DND-41 (cell line): ENCODE measurements at regions not wholly inside any gene's neighbourhood (a gene's known extent, or its start where the extent isn't known, plus 50 kb on each side); places are given as distances from the start of the nearest gene placed in this dataset.

Experiments used
- ATAC-seq: fragments of 200-7000 bp; cut with Tn5 transposase; 3 replicates; pipeline ENCODE4 v1.9.1; 2021; ENCODE audit warnings: low read depth; ENCODE audit not compliant: insufficient read depth
- DNase-seq: peaks from one replicate; pipeline ENCODE4 v3.0.0-alpha.2; 2020
- H2AFZ ChIP-seq: 2 replicates; pipeline ENCODE4 v1.6.0; 2012; ENCODE audit warnings: low read depth, low read length
- H3K27ac ChIP-seq: 2 replicates; pipeline ENCODE4 v1.5.1; 2012; ENCODE audit warnings: low read length, inconsistent platforms
- H3K27me3 ChIP-seq: fragments of 200-600 bp; sonication (generic); 2 replicates; pipeline ENCODE4 v1.6.0; 2012; ENCODE audit warnings: low read length, mild to moderate bottlenecking, inconsistent platforms; ENCODE audit not compliant: insufficient read depth, poor library complexity
- H3K36me3 ChIP-seq: 2 replicates; pipeline ENCODE4 v1.5.1; 2012; ENCODE audit warnings: low read length, inconsistent platforms; ENCODE audit not compliant: insufficient read depth
- H3K4me1 ChIP-seq: 2 replicates; pipeline ENCODE4 v1.5.1; 2012; ENCODE audit warnings: mild to moderate bottlenecking, low read length; ENCODE audit not compliant: insufficient read depth
- H3K4me2 ChIP-seq: 2 replicates; pipeline ENCODE4 v1.6.0; 2012; ENCODE audit warnings: mild to moderate bottlenecking, moderate library complexity, low read length, inconsistent platforms; ENCODE audit not compliant: insufficient read depth
- H3K4me3 ChIP-seq, 2 experiments: fragments of 200-600 bp in 1 of 2; shearing (Covaris generic) in 1 of 2; 2 replicates each; pipeline ENCODE4 v1.5.1; 2012 to 2016; ENCODE audit warnings: inconsistent platforms in 2 of 2, low read length in 2 of 2, mild to moderate bottlenecking in 2 of 2, low read depth in 1 of 2, moderate library complexity in 1 of 2
- H3K79me2 ChIP-seq: 2 replicates; pipeline ENCODE4 v1.6.0; 2012; ENCODE audit warnings: low read length, inconsistent platforms; ENCODE audit not compliant: insufficient read depth
- H3K9ac ChIP-seq: 2 replicates; pipeline ENCODE4 v1.6.0; 2012; ENCODE audit warnings: low read depth, mild to moderate bottlenecking, inconsistent platforms, low read length, moderate library complexity
- H3K9me3 ChIP-seq: 2 replicates; pipeline ENCODE4 v1.5.1; 2012; ENCODE audit warnings: low read length, moderate library complexity, mild to moderate bottlenecking, inconsistent platforms; ENCODE audit not compliant: insufficient read depth, severe bottlenecking
- H4K20me1 ChIP-seq: 2 replicates; pipeline ENCODE4 v1.6.0; 2012; ENCODE audit warnings: low read length; ENCODE audit not compliant: insufficient read depth
- CTCF ChIP-seq: IDR thresholded peaks from 2 replicates; pipeline ENCODE4 v1.5.1; 2012; ENCODE audit warnings: borderline replicate concordance, low read length, moderate library complexity, mild to moderate bottlenecking; ENCODE audit not compliant: poor library complexity, severe bottlenecking; ENCODE audit errors: extremely low read depth
- EZH2 ChIP-seq: IDR thresholded peaks from 3 replicates; pipeline ENCODE4 v1.6.1; 2012; ENCODE audit warnings: borderline replicate concordance, low read depth, mild to moderate bottlenecking, moderate library complexity, low read length, inconsistent platforms; ENCODE audit not compliant: severe bottlenecking

DNA sequence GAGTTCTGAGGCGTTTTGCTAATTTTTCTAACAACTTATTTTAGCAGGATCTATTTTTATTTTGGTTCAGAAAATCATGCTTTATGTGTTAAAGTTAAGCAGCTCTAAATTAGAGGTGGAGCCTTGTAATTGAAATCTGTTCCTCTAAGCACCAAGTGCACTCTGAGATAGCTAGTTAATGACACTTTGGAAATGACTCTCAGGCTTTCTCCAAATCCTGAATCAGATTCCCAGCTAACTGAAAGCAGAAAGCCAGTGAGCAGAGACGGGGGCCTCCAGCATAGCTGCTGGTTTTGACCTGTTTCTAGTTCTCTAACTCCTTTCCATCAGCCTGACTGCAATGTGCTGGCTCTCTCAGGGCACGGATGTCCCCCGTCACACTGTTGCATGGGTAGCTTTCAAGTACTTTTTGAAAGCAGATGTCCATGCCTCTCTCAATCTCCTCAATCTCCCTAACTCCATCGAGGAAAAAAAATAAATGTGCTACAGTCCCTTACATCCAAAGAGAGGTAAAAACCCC lies 326.5 kb downstream of the SATB2 start:
- H3K4me2 ChIP-seq: no peak overlapping the region
- no peak overlapping the region for H3K4me3 ChIP-seq
- H3K4me1 ChIP-seq: no peaks in the 10 kb centered on the region
- DNase-seq (no peak), ATAC-seq (no peak)
- TF ChIP-seq CTCF (no peak), EZH2 (no peak)
- no peaks in the 10 kb centered on the region for H4K20me1 ChIP-seq
- no peaks in the 10 kb centered on the region for H3K27me3 ChIP-seq
- H3K79me2 ChIP-seq: no peaks in the 10 kb centered on the region
- no peak overlapping the region for H2AFZ ChIP-seq
- H3K36me3 ChIP-seq: no peaks in the 10 kb centered on the region
- H3K9ac ChIP-seq: no peak overlapping the region
- no peak overlapping the region for H3K27ac ChIP-seq
- no peaks in the 10 kb centered on the region for H3K9me3 ChIP-seq

DNA sequence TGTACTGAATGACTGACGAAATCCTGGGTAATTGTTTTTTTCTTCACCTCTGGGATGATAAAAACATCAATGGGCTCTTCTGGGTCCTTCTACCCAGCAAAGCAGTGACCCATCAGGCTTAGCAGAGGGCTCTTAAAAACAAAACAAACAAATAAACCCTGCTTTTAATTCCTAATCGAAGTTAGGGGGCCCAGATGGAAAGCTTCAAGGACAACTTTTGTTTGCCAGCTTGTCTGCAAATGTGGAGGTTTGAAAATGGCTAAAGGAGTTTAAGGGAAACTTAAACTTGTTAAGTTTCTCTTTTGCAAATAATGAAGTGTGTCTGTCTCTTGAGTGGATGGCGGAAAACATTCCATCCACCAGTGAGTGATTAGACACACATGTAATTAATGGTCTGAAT lies 327.2 kb downstream of the SATB2 start:
- H3K4me1 ChIP-seq: no peaks in the 10 kb centered on the region
- no peak for TF ChIP-seq EZH2
- TF ChIP-seq CTCF: no peak
- H3K4me2 ChIP-seq: no peak overlapping the region
- H3K9me3 ChIP-seq: no peaks in the 10 kb centered on the region
- H4K20me1 ChIP-seq: no peaks in the 10 kb centered on the region
- DNase-seq: no peak
- no peak for ATAC-seq
- H3K27me3 ChIP-seq: no peaks in the 10 kb centered on the region
- H3K27ac ChIP-seq: no peak overlapping the region
- no peaks in the 10 kb centered on the region for H3K36me3 ChIP-seq
- no peaks in the 10 kb centered on the region for H3K79me2 ChIP-seq
- no peak overlapping the region for H3K9ac ChIP-seq
- no peak overlapping the region for H2AFZ ChIP-seq
- H3K4me3 ChIP-seq: no peak overlapping the region

GRCh38 chr2:199128476-199129229 lies 329.1 kb downstream of the SATB2 start:
- no peak for DNase-seq
- no peaks in the 10 kb centered on the region for H4K20me1 ChIP-seq
- H3K9ac ChIP-seq: no peak overlapping the region
- no peak overlapping the region for H3K27ac ChIP-seq
- no peak overlapping the region for H2AFZ ChIP-seq
- H3K4me1 ChIP-seq: no peaks in the 10 kb centered on the region
- TF ChIP-seq CTCF: no peak
- no peak for TF ChIP-seq EZH2
- H3K79me2 ChIP-seq: no peaks in the 10 kb centered on the region
- H3K4me2 ChIP-seq: no peak overlapping the region
- ATAC-seq: no peak
- H3K9me3 ChIP-seq: no peaks in the 10 kb centered on the region
- no peaks in the 10 kb centered on the region for H3K27me3 ChIP-seq
- no peaks in the 10 kb centered on the region for H3K36me3 ChIP-seq
- H3K4me3 ChIP-seq: no peak overlapping the region
